Bronchial epithelial cell (primary cell): ENCODE measurements at regions not wholly inside any gene's neighbourhood (a gene's known extent, or its start where the extent isn't known, plus 50 kb on each side); places are given as distances from the start of the nearest gene placed in this dataset.

Experiments used
- DNase-seq: peaks from one replicate; pipeline ENCODE4 v3.0.0-alpha.2; 2010; ENCODE audit warnings: low read depth
- FAIRE-seq: peaks from 2 replicates; lab custom pipeline; 2011; peaks lifted over from hg19 to GRCh38; lab: Jason Lieb, UNC
- H3K27me3 ChIP-seq: 2 replicates; pipeline ENCODE4 v1.5.1; 2011; ENCODE audit warnings: low read length; ENCODE audit not compliant: control insufficient read depth, insufficient read depth
- H3K36me3 ChIP-seq: 2 replicates; pipeline ENCODE4 v1.5.1; 2011; ENCODE audit warnings: low read length; ENCODE audit not compliant: control insufficient read depth, insufficient read depth
- H3K4me3 ChIP-seq: 2 replicates; pipeline ENCODE4 v1.5.1; 2011; ENCODE audit warnings: mild to moderate bottlenecking, low read depth, low read length, control low read depth
- TF ChIP-seq, protein P1 (sequence below): IDR thresholded peaks from 2 replicates; pipeline ENCODE4 v1.5.1; 2011; ENCODE audit warnings: mild to moderate bottlenecking, moderate library complexity, low read length, control low read depth, inconsistent platforms; ENCODE audit not compliant: insufficient read depth, severe bottlenecking

DNA sequence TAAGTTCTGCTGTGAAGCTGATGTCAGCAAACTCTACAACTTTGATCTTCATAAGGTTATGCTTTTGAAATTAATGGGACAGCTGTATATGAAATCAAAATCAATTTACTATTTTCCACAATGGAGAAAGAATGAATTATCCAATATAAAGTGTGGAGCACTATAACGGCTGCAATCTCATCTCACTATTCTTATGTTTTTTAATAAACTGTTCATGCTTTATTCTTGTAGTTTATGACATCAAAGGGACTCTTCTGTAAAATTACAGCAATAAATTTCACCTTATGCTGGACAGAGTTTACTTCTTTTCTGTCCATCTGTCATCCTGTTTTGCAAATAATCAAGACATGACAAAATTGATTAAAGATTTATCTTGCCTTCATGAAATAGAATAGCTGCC lies 192.5 kb downstream of the TECRL start:
- FAIRE-seq (no peak), DNase-seq (no peak)
- H3K4me3 ChIP-seq = no peak overlapping the region
- TF ChIP-seq, protein P1, sequence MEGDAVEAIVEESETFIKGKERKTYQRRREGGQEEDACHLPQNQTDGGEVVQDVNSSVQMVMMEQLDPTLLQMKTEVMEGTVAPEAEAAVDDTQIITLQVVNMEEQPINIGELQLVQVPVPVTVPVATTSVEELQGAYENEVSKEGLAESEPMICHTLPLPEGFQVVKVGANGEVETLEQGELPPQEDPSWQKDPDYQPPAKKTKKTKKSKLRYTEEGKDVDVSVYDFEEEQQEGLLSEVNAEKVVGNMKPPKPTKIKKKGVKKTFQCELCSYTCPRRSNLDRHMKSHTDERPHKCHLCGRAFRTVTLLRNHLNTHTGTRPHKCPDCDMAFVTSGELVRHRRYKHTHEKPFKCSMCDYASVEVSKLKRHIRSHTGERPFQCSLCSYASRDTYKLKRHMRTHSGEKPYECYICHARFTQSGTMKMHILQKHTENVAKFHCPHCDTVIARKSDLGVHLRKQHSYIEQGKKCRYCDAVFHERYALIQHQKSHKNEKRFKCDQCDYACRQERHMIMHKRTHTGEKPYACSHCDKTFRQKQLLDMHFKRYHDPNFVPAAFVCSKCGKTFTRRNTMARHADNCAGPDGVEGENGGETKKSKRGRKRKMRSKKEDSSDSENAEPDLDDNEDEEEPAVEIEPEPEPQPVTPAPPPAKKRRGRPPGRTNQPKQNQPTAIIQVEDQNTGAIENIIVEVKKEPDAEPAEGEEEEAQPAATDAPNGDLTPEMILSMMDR = no peak
- H3K27me3 ChIP-seq = no peaks in the 10 kb centered on the region
- H3K36me3 ChIP-seq = no peaks in the 10 kb centered on the region

DNA sequence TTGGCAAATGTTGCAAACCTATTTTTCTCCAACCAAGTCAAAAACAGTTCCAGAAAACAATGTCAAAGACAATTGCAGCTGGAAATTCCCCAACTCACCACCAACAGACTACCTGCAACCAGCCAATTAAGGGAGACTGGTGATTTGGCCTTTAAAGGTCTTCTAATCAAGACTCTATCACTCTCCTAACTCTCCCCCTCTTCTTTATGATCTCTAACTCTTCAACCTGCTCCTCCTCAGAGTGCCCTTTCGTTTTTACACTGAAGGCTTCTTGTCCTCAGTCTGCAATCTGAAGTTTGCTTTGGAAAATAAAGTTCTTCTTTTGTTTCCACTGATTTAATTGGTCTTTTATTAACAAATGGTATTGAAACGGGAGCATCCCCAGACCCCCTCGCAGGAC lies 203.9 kb downstream of the TECRL start:
- TF ChIP-seq, protein P1 = no peak
- H3K36me3 ChIP-seq = no peaks in the 10 kb centered on the region
- no peaks in the 10 kb centered on the region for H3K27me3 ChIP-seq
- no peak overlapping the region for H3K4me3 ChIP-seq
- FAIRE-seq (no peak), DNase-seq (no peak)

DNA sequence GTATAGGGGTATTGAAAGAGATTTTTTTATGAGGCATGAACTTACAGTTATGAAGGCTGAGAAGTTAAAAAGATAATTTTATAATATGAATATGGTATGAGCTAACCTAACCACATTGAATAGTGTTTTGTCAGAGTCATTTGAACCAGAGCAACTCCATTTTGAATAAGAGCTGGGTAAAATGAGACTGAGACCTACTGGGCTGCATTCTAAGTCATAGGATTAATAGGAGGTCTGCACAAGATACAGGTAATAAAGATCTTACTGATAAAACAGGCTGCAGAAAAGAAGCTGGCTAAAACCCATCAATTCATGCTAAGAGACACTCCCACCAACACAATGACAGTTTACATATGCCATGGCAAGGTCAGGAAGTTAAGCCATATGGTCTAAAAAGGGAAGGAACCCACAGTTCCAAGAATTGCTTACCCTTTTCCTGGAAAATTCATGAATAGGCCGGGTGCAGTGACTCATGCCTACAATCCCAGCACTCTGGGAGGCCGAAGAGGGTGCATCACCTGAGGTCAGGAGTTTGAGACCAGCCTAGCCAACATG lies 209.2 kb downstream of the TECRL start:
- DNase-seq (no peak), FAIRE-seq (no peak)
- H3K27me3 ChIP-seq = no peaks in the 10 kb centered on the region
- H3K4me3 ChIP-seq = no peak overlapping the region
- no peaks in the 10 kb centered on the region for H3K36me3 ChIP-seq
- TF ChIP-seq, protein P1 = no peak

DNA sequence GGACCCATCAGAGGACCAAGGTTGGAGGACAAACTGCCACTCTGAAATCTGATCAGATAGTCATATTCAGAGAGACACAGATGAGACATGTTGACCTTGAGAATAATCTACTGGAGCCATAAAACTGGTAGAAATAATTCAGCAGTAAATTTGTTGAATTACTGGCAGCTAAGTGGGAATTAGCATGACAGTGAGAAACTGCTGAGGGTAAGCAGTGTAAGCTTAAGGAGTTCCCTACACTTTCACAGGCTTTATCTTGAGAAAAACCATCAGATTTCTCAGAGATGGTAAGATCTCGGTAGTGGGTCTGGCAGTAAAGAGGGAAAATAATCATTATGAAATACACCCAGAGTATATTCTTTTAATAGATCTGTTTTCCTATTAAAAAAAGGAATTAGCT lies 213.7 kb downstream of the TECRL start:
- no peak overlapping the region for H3K4me3 ChIP-seq
- TF ChIP-seq, protein P1 = no peak
- DNase-seq = no peak
- H3K36me3 ChIP-seq = no peaks in the 10 kb centered on the region
- FAIRE-seq = no peak
- no peaks in the 10 kb centered on the region for H3K27me3 ChIP-seq

DNA sequence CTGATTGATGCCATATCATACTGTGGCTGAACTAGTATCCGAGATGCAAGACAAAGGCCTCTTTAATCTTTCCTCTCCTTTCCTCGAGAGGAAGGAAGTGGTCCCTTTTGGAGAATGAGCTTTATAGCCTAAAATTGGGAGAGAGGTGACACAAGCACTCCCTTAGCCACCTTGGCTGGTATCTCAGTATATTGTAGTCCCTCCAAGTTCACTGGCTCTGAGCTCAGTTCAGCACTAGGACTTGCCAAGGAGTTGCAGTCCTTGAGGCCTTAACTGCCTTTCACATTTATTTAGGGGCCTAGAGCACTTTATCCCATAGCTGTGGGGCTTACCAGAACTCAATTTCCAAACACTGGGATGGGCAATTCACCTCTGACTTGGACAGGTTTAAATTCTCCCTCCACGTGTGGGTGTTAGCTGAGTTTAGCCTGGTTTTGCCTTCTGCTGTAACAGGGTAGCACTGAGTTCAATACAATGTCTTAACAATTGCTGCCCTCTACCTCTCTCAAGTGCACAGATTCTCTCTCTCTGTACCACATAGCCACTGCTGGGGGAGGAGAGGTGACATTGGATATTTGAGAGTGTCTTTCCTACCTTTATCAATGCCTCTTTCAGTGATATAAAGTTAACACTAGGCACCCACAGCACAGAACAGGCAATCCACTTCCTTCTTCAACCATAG lies 216.4 kb downstream of the TECRL start:
- TF ChIP-seq, protein P1 = no peak
- FAIRE-seq (no peak), DNase-seq (no peak)
- no peaks in the 10 kb centered on the region for H3K27me3 ChIP-seq
- no peaks in the 10 kb centered on the region for H3K36me3 ChIP-seq
- no peak overlapping the region for H3K4me3 ChIP-seq

DNA sequence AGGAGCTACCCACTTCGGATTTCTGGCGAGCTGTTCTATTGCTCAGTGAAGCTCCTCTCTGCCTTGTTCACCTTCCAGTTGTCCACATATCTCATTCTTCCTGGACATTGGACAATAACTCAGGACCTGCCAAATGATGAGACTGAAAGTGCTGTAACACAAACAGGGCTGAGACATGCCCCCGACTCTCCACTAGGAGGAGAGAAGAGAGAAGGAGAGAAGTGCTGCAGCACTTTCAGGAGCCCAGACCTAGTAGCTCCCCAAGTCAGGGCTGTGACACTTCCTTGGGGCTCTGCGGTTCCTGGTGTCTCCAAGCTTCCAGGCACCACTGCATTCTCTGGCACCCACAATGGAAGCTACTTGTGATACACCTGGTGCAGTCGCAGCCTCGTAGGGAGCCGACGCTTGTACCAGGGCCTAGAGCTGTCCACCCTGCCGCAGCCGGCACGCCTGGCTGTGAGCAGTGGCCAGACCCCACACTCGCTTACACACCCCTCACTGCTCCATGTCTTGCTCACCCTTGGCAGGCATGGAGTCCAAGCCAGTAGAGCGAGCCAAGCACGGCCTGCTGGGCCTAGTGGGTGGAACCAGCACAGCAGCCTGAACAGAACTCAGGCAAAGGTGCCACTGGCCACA lies 234.9 kb downstream of the TECRL start:
- no peak for FAIRE-seq
- TF ChIP-seq, protein P1 = no peak
- no peak overlapping the region for H3K4me3 ChIP-seq
- H3K36me3 ChIP-seq = no peaks in the 10 kb centered on the region
- H3K27me3 ChIP-seq = no peaks in the 10 kb centered on the region
- no peak for DNase-seq
